SK-N-SH treated with all-trans-retinoic acid at 6 μM for 48 hours (cell line): ENCODE measurements at regions not wholly inside any gene's neighbourhood (a gene's known extent, or its start where the extent isn't known, plus 50 kb on each side); places are given as distances from the start of the nearest gene placed in this dataset.

Experiments
- ARNTL ChIP-seq: fragments of 450-650 bp; formaldehyde crosslinking; IDR thresholded peaks from 2 replicates; pipeline ENCODE4 v1.5.0; 2020; ENCODE audit warnings: low read depth, mild to moderate bottlenecking, moderate library complexity, borderline replicate concordance
- CSDC2 ChIP-seq: fragments of 250-450 bp; sonication (Bioruptor Pico); IDR thresholded peaks from 2 replicates; pipeline ENCODE4 v1.5.0; 2020; ENCODE audit warnings: mild to moderate bottlenecking, moderate library complexity
- RARB ChIP-seq: fragments of 250-450 bp; sonication (Bioruptor Pico); IDR thresholded peaks from 2 replicates; pipeline ENCODE4 v1.8.0; 2021; ENCODE audit warnings: mild to moderate bottlenecking, moderate library complexity
- ZFP30 ChIP-seq: fragments of 450-650 bp; formaldehyde crosslinking; IDR thresholded peaks from 2 replicates; pipeline ENCODE4 v1.5.0; 2022; ENCODE audit warnings: mild to moderate bottlenecking, moderate library complexity
- ZNF70 ChIP-seq: fragments of 450-650 bp; formaldehyde crosslinking; IDR thresholded peaks from 2 replicates; pipeline ENCODE4 v1.5.0; 2020; ENCODE audit warnings: mild to moderate bottlenecking, moderate library complexity
- TF ChIP-seq, protein P1 (sequence below): fragments of 250-450 bp; sonication (Bioruptor Pico); IDR thresholded peaks from 2 replicates; pipeline ENCODE4 v1.5.1; 2021; ENCODE audit warnings: mild to moderate bottlenecking, moderate library complexity
- TF ChIP-seq, protein P2 (sequence below): fragments of 250-450 bp; sonication (Bioruptor Pico); IDR thresholded peaks from 2 replicates; pipeline ENCODE4 v1.8.0; 2020; ENCODE audit warnings: mild to moderate bottlenecking, moderate library complexity, borderline replicate concordance
- TF ChIP-seq, protein P3 (sequence below): fragments of 250-450 bp; sonication (Bioruptor Pico); IDR thresholded peaks from 2 replicates; pipeline ENCODE4 v1.8.0; 2021; ENCODE audit warnings: low read depth, mild to moderate bottlenecking, moderate library complexity, borderline replicate concordance
- TF ChIP-seq, protein P4 (sequence below): fragments of 250-450 bp; sonication (Bioruptor Pico); IDR thresholded peaks from 2 replicates; pipeline ENCODE4 v1.5.0; 2020; ENCODE audit warnings: mild to moderate bottlenecking, moderate library complexity

DNA sequence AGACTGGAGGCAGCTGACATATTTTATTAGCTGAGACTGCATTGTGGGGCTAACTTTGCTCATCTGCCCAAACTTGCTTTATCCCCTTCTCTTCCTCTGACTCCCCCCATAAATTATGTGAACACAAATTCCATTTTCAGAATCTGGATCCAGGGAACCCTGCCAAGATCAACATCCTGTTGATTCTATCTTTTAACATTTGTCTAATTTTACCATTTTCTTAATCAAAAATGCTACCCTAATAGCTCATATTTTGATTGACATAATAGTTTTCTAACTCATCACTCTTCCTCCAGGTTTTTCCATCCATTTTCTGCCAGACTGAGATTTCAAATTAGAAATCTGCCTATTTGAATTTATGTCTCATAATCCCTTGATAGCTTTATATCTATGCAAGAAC is 184.7 kb upstream of the PRSS16 start:
- TF ChIP-seq ZNF70 (CRISPR knock-in tag) = no peak
- TF ChIP-seq RARB (CRISPR knock-in tag) = no peak
- TF ChIP-seq, protein P1, sequence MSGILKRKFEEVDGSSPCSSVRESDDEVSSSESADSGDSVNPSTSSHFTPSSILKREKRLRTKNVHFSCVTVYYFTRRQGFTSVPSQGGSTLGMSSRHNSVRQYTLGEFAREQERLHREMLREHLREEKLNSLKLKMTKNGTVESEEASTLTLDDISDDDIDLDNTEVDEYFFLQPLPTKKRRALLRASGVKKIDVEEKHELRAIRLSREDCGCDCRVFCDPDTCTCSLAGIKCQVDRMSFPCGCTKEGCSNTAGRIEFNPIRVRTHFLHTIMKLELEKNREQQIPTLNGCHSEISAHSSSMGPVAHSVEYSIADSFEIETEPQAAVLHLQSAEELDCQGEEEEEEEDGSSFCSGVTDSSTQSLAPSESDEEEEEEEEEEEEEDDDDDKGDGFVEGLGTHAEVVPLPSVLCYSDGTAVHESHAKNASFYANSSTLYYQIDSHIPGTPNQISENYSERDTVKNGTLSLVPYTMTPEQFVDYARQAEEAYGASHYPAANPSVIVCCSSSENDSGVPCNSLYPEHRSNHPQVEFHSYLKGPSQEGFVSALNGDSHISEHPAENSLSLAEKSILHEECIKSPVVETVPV (CRISPR knock-in tag) = no peak
- TF ChIP-seq CSDC2 (CRISPR knock-in tag) = no peak
- TF ChIP-seq, protein P2, sequence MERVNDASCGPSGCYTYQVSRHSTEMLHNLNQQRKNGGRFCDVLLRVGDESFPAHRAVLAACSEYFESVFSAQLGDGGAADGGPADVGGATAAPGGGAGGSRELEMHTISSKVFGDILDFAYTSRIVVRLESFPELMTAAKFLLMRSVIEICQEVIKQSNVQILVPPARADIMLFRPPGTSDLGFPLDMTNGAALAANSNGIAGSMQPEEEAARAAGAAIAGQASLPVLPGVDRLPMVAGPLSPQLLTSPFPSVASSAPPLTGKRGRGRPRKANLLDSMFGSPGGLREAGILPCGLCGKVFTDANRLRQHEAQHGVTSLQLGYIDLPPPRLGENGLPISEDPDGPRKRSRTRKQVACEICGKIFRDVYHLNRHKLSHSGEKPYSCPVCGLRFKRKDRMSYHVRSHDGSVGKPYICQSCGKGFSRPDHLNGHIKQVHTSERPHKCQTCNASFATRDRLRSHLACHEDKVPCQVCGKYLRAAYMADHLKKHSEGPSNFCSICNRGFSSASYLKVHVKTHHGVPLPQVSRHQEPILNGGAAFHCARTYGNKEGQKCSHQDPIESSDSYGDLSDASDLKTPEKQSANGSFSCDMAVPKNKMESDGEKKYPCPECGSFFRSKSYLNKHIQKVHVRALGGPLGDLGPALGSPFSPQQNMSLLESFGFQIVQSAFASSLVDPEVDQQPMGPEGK = no peak
- TF ChIP-seq ZFP30 = no peak
- TF ChIP-seq ARNTL = no peak
- TF ChIP-seq, protein P3, sequence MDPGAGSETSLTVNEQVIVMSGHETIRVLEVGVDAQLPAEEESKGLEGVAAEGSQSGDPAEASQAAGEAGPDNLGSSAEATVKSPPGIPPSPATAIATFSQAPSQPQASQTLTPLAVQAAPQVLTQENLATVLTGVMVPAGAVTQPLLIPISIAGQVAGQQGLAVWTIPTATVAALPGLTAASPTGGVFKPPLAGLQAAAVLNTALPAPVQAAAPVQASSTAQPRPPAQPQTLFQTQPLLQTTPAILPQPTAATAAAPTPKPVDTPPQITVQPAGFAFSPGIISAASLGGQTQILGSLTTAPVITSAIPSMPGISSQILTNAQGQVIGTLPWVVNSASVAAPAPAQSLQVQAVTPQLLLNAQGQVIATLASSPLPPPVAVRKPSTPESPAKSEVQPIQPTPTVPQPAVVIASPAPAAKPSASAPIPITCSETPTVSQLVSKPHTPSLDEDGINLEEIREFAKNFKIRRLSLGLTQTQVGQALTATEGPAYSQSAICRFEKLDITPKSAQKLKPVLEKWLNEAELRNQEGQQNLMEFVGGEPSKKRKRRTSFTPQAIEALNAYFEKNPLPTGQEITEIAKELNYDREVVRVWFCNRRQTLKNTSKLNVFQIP (CRISPR knock-in tag) = no peak
- TF ChIP-seq, protein P4, sequence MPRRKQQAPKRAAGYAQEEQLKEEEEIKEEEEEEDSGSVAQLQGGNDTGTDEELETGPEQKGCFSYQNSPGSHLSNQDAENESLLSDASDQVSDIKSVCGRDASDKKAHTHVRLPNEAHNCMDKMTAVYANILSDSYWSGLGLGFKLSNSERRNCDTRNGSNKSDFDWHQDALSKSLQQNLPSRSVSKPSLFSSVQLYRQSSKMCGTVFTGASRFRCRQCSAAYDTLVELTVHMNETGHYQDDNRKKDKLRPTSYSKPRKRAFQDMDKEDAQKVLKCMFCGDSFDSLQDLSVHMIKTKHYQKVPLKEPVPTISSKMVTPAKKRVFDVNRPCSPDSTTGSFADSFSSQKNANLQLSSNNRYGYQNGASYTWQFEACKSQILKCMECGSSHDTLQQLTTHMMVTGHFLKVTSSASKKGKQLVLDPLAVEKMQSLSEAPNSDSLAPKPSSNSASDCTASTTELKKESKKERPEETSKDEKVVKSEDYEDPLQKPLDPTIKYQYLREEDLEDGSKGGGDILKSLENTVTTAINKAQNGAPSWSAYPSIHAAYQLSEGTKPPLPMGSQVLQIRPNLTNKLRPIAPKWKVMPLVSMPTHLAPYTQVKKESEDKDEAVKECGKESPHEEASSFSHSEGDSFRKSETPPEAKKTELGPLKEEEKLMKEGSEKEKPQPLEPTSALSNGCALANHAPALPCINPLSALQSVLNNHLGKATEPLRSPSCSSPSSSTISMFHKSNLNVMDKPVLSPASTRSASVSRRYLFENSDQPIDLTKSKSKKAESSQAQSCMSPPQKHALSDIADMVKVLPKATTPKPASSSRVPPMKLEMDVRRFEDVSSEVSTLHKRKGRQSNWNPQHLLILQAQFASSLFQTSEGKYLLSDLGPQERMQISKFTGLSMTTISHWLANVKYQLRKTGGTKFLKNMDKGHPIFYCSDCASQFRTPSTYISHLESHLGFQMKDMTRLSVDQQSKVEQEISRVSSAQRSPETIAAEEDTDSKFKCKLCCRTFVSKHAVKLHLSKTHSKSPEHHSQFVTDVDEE (CRISPR knock-in tag) = peak; percentile 60; the same call in 1 of the 2 replicates
